GM23338 (cell line): ENCODE measurements at regions not wholly inside any gene's neighbourhood (a gene's known extent, or its start where the extent isn't known, plus 50 kb on each side); places are given as distances from the start of the nearest gene placed in this dataset.

Source experiments
- CTCF ChIP-seq, 2 experiments: fragments of 200-600 bp in 1 of 2; sonication (generic) in 1 of 2; conservative IDR thresholded peaks; 2 replicates each; pipeline versions ENCODE4 v1.5.1 to v1.6.1; 2016 to 2017; ENCODE audit warnings: antibody characterized with exemption in 2 of 2, low read depth in 2 of 2, mild to moderate bottlenecking in 2 of 2, moderate library complexity in 1 of 2
- EZH2 ChIP-seq: fragments of 200-600 bp; sonication (generic); IDR thresholded peaks from one replicate; pipeline ENCODE4 v1.8.0; 2017; ENCODE audit warnings: antibody characterized with exemption, mild to moderate bottlenecking, low read depth; ENCODE audit not compliant: unreplicated experiment

- TF ChIP-seq EZH2: no peak
- TF ChIP-seq CTCF (conservative IDR thresholded peaks at IDR 0.05; ENCODE audit: low read depth in 2 of 2): no peak
Observed at GRCh38 chr2:220673151-220673874, 898.8 kb downstream of the EPHA4 start.
